DOHH2 (cell line): ENCODE measurements at regions not wholly inside any gene's neighbourhood (a gene's known extent, or its start where the extent isn't known, plus 50 kb on each side); places are given as distances from the start of the nearest gene placed in this dataset.
"Not testable (repeated sequence)": the region's sequence is repeated elsewhere in the genome, so short reads cannot be mapped to it uniquely, and the experiment has no call there.

Experiments
- H3F3A ChIP-seq: fragments of 200-600 bp; sonication (generic), shearing (Covaris generic); 2 replicates; pipeline ENCODE4 v1.6.0; 2016; ENCODE audit warnings: antibody characterized with exemption, mild to moderate bottlenecking; ENCODE audit not compliant: control insufficient read depth, insufficient read depth
- H3K27ac ChIP-seq: fragments of 200-600 bp; sonication (generic); 2 replicates; pipeline ENCODE4 v1.5.1; 2014; ENCODE audit warnings: low read depth, mild to moderate bottlenecking, low read length, moderate library complexity
- H3K27me3 ChIP-seq: fragments of 200-600 bp; sonication (generic); 2 replicates; pipeline ENCODE4 v1.6.1; 2014; ENCODE audit warnings: mild to moderate bottlenecking, low read length, mixed read lengths; ENCODE audit not compliant: control insufficient read depth
- H3K36me3 ChIP-seq: fragments of 200-600 bp; sonication (generic); 2 replicates; pipeline ENCODE4 v1.6.1; 2014; ENCODE audit warnings: mild to moderate bottlenecking, low read length, moderate library complexity, mixed read lengths; ENCODE audit not compliant: control insufficient read depth
- H3K4me1 ChIP-seq: fragments of 200-600 bp; sonication (generic); 2 replicates; pipeline ENCODE4 v1.6.1; 2014; ENCODE audit warnings: mild to moderate bottlenecking, low read length, mixed read lengths; ENCODE audit not compliant: control insufficient read depth
- H3K4me2 ChIP-seq: fragments of 200-600 bp; sonication (generic); 2 replicates; pipeline ENCODE4 v1.6.0; 2014; ENCODE audit warnings: mild to moderate bottlenecking, low read length, moderate library complexity
- H3K4me3 ChIP-seq: fragments of 200-600 bp; sonication (generic); 2 replicates; pipeline ENCODE4 v1.5.1; 2014; ENCODE audit warnings: mild to moderate bottlenecking, low read length, mixed read lengths
- H3K79me2 ChIP-seq: fragments of 200-600 bp; sonication (generic); 2 replicates; pipeline ENCODE4 v1.6.1; 2014; ENCODE audit warnings: mild to moderate bottlenecking, low read length, mixed read lengths; ENCODE audit not compliant: control insufficient read depth
- H3K9me2 ChIP-seq: fragments of 200-600 bp; sonication (generic); replicated peaks from 2 replicates; pipeline ENCODE4 v1.6.1; 2014; ENCODE audit warnings: mild to moderate bottlenecking, low read length, mixed read lengths; ENCODE audit not compliant: control insufficient read depth
- H3K9me3 ChIP-seq: fragments of 200-600 bp; sonication (generic); 2 replicates; pipeline ENCODE4 v1.6.1; 2014; ENCODE audit warnings: antibody characterized with exemption, low read length, mixed read lengths; ENCODE audit not compliant: control insufficient read depth, insufficient read depth
- H4K20me1 ChIP-seq: fragments of 200-600 bp; sonication (generic); 2 replicates; pipeline ENCODE4 v1.6.0; 2014; ENCODE audit warnings: low read depth, mild to moderate bottlenecking, antibody characterized with exemption, low read length, moderate library complexity; ENCODE audit not compliant: control insufficient read depth, insufficient read depth
- CTCF ChIP-seq: fragments of 200-600 bp; sonication (generic); IDR thresholded peaks from one replicate; pipeline ENCODE4 v1.5.1; 2014; ENCODE audit warnings: antibody characterized with exemption, mild to moderate bottlenecking, low read depth, low read length; ENCODE audit not compliant: poor library complexity, severe bottlenecking
- EZH2phosphoT487 ChIP-seq: fragments of 200-600 bp; sonication (generic); IDR thresholded peaks from 2 replicates; pipeline ENCODE4 v1.6.1; 2017; ENCODE audit warnings: borderline replicate concordance, mild to moderate bottlenecking, antibody characterized with exemption, low read length, moderate library complexity, mixed read lengths

DNA sequence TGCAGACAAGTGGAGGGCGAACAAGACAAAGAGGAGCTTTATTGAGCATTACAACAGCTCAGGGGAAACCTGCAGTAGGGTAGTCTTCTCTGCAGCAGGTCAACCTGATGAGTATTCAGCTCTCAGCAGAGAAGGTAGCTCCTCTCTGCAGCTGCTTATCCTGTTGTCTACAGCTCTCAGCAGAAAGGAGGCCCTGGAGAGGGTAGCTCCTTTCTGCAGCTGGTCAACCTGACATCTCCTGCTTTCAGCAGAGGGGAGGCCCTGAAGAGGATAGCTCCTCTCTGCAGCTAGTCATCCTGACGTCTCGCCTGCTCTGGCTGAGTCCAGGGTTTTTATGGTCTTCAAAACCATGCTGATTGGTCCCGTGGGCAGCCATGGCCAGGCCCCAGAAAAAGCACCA lies 113.6 kb downstream of the CD24 start:
- no peak overlapping the region for H3K4me2 ChIP-seq
- H3K4me3 ChIP-seq: no peak overlapping the region
- no peaks in the 10 kb centered on the region for H3K4me1 ChIP-seq
- H3K9me2 ChIP-seq: no peaks in the 10 kb centered on the region
- H3K9me3 ChIP-seq: peaks cover 7% of the 10 kb centered on the region
- H4K20me1 ChIP-seq: no peaks in the 10 kb centered on the region
- no peak overlapping the region for H3K27ac ChIP-seq
- H3K27me3 ChIP-seq: no peaks in the 10 kb centered on the region
- no peak for TF ChIP-seq CTCF
- TF ChIP-seq EZH2phosphoT487: no peak
- H3F3A ChIP-seq: no peaks in the 10 kb centered on the region
- no peaks in the 10 kb centered on the region for H3K79me2 ChIP-seq
- H3K36me3 ChIP-seq: no peaks in the 10 kb centered on the region

- Histone ChIP-seq H3F3A (no peaks in the 10 kb centered on the region), H3K4me1 (no peaks in the 10 kb centered on the region), H3K27me3 (no peaks in the 10 kb centered on the region), H3K4me3 (no peak overlapping the region), H3K9me3 (peaks cover 7% of the 10 kb centered on the region), H4K20me1 (no peaks in the 10 kb centered on the region), H3K27ac (no peak overlapping the region), H3K4me2 (no peak overlapping the region), H3K9me2 (no peaks in the 10 kb centered on the region), H3K79me2 (no peaks in the 10 kb centered on the region), H3K36me3 (no peaks in the 10 kb centered on the region)
- TF ChIP-seq EZH2phosphoT487 (no peak), CTCF (no peak)
Measured at GRCh38 chr6:106858653-106859092, 115.9 kb downstream of the CD24 start.

- no peaks in the 10 kb centered on the region for H3K27me3 ChIP-seq
- no peaks in the 10 kb centered on the region for H3K36me3 ChIP-seq
- H3K27ac ChIP-seq: no peak overlapping the region
- H3K79me2 ChIP-seq: no peaks in the 10 kb centered on the region
- peaks cover 7% of the 10 kb centered on the region for H3K9me3 ChIP-seq
- no peaks in the 10 kb centered on the region for H3F3A ChIP-seq
- no peak overlapping the region for H3K4me2 ChIP-seq
- no peaks in the 10 kb centered on the region for H4K20me1 ChIP-seq
- TF ChIP-seq EZH2phosphoT487: no peak
- H3K9me2 ChIP-seq: no peaks in the 10 kb centered on the region
- H3K4me3 ChIP-seq: no peak overlapping the region
- H3K4me1 ChIP-seq: no peaks in the 10 kb centered on the region
Measured at GRCh38 chr6:106857771-106858652, 116.5 kb downstream of the CD24 start.

- H4K20me1 ChIP-seq, H3K4me3 ChIP-seq, H3K4me1 ChIP-seq, H3K36me3 ChIP-seq, H3F3A ChIP-seq, H3K27me3 ChIP-seq, H3K79me2 ChIP-seq, H3K4me2 ChIP-seq, H3K9me2 ChIP-seq, H3K27ac ChIP-seq: not testable (repeated sequence)
- H3K9me3 ChIP-seq: peaks cover 12% of the 10 kb centered on the region; the same call in 1 of the 2 replicates
Measured at GRCh38 chr6:106857310-106857709, 117.2 kb downstream of the CD24 start.
